NCI-H2107 treated with DMSO at 0.1 percent for 48 hours (cell line): ENCODE measurements at regions not wholly inside any gene's neighbourhood (a gene's known extent, or its start where the extent isn't known, plus 50 kb on each side); places are given as distances from the start of the nearest gene placed in this dataset.
"Not testable (repeated sequence)": the region's sequence is repeated elsewhere in the genome, so short reads cannot be mapped to it uniquely, and the experiment has no call there.

Experiments used
- DNase-seq: peaks from one replicate; lab custom pipeline; 2025; ENCODE audit not compliant: unreplicated experiment; lab: John Stamatoyannopoulos, UW

DNA sequence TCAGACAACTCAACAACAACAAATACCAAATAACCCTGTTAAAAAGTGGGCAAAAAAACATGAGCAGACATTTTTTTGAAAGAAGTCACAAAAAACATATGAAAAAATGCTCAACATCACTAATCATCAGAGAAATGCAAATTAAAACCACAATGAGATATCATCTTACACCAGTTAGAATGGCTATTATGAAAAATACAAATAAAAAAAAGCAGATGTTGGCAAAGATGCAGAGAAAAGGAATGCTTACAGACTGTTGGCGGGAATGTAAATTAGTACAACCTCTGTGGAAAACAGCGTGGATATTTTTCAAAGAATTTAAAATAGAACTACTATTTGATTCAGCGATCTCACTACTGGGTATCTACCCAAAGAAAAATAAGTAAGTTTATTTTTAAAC is 114.0 kb downstream of the SLC38A4 start:
- DNase-seq = no peak

DNA sequence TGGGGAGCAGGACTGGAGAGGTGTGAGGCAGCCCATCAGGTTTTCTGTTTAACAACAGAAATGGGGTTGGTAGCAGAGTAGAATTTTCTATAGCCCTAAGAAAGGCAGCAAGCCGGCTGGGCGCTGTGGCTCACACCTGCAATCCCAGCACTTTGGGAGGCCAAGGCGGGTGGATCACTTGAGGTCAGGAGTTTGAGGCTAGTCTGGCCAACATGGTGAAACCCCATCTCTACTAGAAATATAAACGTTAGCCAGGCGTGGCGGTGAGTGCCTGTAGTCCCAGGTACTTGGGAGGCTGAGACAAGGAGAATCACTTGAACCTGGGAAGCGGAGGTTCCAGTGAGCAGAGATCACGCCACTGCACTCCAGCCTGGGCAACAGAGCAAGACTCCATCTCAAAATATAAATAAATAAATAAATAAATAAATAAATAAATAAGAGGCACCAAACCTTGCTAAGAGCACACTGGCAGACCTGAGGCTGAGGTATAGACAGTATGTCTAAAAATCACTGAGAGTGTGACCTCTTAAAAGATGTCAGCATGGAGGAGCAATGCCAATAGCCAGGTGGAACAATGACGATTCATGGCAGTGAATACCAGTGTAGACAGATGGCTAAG is 115.6 kb downstream of the SLC38A4 start:
- no peak for DNase-seq

DNA sequence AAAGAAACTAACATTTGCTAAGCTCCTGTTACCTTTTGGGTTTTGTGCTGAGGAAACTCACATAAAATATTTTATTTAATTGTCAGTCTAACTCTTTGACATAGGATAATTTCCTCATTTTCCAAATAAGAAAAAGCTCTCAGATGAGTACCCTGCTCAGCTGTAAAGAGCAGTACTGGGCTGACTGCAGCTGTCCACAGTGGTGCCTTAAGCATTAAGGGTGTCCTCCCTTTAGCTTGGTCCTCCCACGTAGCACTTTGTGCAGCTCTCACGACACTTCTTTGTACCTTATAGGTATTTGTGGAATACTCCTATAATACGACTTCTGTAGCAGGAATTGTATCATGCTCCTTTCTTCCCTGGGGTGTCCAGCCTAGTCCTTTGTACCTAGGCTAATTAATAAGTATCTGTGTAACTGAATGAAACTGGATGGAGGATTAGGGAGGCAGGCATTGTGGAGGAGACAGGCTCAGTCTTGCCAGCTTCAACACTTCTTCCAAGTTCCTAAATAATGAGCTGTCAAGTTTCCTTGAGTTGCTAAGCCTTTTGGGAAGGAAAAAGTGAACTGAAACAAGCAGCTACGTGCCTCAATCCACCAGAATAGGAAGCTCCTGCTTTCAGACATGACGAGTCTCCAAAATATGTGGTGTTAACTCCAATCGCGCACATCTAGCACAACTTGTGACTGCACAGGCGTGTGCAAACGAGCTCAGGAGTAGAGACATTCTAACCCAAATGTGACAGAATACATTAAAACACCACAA is 123.0 kb downstream of the SLC38A4 start:
- no peak for DNase-seq

DNA sequence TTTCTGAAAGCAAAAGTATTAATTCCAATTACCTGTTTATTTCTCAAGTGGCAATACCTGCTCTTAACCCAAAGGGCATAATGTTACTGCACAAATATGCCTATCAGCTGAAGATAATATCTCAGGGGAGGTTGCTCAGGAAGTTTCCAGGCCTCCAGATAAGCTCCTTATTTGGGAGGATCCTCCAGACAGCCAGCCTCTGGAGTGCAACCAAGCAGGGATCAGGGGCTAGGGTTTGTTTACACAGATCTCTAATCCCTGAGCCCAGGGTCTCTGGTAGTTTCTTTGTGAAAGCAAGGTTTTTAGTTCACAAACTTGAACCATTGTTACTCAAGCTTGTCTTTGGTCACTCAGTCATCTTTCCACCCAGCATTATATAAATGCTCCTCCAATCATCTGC is 124.4 kb downstream of the SLC38A4 start:
- no peak for DNase-seq

DNA sequence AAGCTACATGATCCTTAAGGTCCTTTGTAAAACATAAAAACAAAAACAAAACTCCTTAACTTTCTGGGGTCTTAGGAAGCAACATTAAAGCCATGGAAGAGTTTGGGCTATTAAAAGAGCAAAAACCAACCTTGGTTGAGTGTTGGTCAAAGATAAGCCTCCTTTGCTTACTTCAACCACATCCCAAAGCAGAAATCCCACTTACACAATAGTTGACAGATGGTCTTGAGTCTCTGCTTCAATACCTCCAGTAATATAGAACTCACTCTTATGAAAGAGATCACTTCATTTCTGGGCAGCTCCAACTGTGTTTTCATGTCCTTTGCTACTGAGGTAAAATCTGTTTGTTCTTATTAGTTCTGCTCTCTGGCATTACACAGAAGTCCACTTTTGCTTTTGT is 125.8 kb downstream of the SLC38A4 start:
- no peak for DNase-seq

DNA sequence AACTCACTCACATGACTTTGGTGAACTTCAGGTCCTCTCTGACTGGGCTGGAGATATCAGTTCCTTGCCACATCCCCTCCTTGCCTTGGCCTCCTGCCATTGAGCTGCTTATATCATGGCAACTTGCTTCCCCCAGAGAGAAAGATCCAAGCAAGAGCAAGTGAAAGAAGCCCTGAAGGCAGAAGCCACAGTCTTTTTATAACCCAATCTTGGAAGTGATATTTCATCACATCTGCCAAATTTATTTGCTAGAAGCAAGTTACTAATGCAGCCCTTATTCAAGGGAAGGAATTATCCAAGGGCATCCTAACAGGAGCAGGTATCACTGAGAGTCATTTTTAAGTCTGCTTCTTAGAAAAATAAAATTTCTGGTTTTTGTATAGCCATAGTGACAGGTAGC is 127.8 kb downstream of the SLC38A4 start:
- DNase-seq = no peak

DNA sequence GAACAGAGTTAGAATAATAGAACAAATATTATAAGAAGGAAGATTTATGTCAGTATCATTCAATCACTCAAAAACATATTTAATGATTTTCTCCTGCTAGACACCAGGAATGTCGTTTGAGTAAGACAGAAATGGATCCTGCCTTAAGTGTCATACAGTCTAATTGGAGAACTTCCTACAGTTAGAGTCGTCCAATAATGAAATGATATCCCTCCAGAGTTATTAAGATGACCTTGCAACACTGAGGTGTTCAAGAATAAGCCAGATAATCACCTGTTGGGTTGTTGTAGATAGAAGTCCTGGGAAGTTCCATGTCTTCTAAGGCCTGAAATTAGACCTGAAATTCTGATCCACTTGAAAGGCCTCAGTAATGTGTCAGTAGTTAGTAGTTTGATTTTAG is 132.3 kb downstream of the SLC38A4 start:
- DNase-seq = no peak

DNA sequence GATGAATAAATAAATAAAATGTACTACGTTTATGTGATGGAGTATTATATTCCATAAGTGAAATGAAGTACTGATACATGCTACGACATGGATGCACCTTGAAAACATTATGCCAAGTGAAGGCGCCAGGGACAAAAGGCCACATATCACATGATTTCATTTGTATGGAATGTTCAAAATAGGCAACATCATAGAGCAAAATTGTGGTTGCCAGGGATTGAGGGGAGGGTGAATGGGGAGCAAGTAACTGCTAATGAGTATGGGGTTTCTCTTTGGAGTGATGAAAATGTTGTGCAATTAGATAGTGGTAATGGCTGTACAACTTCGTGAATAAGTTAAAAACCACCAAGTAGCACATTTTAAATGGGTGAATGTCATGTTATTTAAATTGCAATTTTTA is 132.8 kb downstream of the SLC38A4 start:
- DNase-seq = no peak

DNA sequence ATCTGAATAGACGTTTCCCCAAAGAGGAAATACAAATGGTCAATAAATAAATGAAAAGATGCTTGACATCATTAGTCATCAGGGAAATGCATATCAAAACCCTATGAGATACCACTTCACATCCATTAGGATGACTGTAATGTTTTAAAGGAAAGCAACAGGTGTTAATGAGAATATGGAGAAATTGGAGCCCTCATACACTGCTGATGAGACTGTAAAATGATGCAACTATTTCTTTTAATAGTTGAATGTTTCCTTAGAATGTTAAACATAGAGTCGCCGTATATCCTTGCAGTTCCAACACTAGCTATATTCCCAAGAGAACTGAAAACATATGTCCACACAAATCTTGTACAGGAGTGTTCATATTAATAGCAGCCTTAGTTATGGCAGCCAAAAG is 133.2 kb downstream of the SLC38A4 start:
- no peak for DNase-seq

DNA sequence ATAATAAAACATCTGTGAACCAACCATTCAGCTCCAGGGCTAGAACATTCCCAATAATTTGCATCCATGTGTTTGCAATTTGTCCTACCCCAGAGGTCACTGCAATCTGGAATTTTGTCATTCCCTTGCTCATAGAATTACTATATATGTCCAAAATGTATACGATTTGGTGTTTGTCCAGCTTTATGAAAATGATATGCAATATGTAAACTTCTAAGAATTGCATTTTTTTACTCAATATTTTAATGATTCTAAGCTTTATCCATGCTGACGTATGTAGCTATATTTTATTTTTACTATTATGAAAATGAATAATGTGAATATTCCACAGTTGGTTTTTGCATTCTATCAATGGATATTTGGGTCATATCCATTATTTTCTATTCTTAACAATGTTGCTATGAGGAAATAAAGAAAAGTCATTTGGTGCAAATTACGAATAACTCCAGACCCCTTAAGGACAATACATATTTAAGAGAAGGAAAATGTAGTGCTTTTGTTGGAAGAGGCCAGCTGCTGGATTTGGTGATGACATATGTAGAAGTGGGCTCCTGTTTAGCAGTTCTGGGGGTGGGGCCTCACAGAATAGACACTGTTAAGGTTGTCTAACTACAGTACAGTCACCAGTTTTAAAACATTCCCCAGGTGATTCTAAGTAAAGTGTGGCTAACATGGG is 139.4 kb downstream of the SLC38A4 start:
- no peak for DNase-seq

DNA sequence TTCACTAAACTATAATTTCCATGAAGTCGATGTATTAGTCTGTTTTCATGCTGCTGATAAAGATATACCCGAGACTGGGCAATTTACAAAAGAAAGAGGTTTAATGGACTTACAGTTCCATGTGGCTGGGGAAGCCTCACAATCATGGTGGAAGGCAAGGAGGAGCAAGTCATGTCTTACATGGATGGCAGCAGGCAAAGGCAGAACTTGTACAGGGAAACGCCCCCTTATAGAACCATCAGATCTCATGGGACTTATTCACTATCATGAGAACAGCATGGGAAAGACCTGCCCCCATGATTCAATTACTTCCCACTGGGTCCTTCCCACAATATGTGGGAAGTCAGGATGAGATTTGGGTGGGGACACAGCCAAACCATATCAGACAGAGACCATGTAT is 141.6 kb downstream of the SLC38A4 start:
- DNase-seq = not testable (repeated sequence)

DNA sequence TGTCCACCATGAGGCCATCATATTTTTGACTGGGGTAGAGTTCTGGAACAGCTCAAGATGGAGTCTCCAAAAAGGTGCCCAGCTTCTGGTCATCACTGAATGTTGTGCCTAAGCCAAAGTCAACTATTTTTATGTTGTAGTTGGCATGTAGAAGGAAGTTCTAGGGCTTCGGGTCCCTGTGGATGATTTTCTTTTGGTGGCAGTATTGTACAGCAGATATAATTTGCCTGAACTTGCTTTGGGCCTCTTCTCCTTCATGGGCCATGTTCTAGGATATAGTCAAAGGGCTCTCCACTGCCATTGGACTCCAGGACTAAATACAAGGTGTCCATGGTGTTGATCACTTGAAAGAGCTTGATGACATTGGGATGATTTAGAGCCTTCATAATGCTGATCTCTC is 143.6 kb downstream of the SLC38A4 start:
- no peak for DNase-seq

DNA sequence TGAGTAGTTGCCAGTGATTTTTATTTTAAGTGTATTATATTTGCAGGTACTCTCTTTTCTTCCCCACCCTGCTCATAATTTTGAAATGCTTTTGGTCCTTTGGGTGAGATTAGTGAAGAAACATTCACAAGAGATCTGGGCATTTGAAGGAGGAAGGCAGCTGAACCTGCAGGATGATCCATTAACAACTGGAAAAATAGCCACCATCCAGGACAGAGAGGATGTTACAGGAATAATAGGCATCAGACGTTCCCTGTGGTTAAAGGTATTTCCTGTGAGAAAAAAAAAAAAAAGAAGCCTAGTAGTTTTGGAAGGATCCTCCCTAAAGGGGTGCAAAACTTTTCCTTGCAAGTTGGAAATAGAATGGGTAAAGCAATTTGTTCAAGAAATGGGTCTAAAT is 145.3 kb downstream of the SLC38A4 start:
- no peak for DNase-seq

- DNase-seq = no peak
Measured at GRCh38 chr12:46679754-46680153, 146.0 kb downstream of the SLC38A4 start.

- DNase-seq = no peak
Measured at GRCh38 chr12:46678426-46678825, 147.4 kb downstream of the SLC38A4 start.

DNA sequence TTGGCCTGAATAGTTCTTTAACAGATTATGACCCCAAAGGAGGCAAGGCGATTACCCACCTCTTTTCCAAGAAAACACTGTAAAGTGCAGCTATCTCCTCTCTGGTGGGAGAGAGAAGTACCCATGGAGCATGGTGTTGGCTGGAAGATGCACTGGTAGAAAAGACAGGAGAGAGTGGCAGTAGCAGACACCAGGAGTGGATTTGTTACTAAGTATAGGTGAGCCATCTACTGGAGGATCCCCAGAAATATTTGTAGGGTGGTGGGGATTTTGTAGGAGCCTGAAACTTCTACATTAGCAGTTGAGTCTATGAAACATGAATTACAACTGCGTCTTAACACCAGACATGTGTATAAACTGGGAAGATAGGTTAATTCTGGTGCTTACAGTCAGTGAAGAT is 148.0 kb downstream of the SLC38A4 start:
- peak; percentile 8 for DNase-seq

DNA sequence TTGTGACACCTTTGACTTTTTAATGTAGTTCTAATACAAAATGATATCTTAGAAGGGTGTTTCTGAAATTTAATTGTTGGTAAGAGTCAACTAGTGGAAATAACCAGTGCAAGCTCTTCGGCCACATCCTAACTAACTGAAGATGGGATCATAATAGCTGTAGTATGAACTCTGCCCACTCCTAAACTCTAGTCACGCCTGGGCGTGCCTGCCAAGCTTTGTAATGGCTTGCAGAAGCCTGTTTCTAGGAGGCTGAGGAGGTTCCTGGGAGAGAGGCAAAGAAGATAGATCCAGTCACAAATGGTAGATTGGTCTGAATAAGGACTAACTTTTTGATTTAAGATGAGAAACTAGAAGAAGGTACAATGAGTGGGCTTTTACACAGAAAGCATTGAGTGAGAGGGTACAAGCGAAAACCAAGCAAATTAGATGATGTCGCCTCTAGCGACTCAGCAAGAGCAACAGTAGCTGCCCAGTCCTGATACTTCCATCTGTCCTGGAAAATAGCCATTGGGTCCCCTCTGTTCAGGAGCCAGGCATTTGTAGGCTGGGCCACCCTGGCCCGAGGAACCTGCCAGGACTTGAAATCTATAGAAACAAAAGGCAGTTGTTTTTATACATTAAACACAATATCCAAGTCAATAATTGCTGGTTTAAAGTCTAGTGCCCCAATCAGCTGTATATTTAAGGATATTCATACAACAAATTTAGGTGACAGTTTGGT is 148.8 kb downstream of the SLC38A4 start:
- no peak for DNase-seq

- DNase-seq = no peak
Measured at GRCh38 chr12:46676396-46676795, 149.4 kb downstream of the SLC38A4 start.

GRCh38 chr12:46675736-46676135 is 150.1 kb downstream of the SLC38A4 start:
- DNase-seq = peak; percentile 7

GRCh38 chr12:46674800-46675199 is 151.0 kb downstream of the SLC38A4 start:
- no peak for DNase-seq

DNA sequence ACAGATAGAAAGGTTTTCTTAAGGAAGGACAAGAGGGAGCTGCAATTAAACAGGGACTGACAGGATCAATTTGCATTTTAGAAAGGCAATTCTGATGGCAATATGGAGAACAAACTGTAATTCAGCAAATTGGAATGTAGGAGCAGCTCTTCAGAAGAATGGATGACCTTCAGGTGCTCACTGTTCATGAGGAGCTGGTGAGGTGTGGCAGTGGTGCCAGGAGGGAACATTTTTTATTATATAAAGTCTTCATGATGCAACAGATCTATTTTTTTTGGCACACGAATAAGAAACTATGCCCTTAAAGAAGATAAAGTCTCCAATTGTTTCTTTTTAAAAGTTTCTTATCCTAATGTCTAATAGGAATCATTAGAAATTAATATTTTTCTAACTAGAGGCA is 151.7 kb downstream of the SLC38A4 start:
- no peak for DNase-seq

DNA sequence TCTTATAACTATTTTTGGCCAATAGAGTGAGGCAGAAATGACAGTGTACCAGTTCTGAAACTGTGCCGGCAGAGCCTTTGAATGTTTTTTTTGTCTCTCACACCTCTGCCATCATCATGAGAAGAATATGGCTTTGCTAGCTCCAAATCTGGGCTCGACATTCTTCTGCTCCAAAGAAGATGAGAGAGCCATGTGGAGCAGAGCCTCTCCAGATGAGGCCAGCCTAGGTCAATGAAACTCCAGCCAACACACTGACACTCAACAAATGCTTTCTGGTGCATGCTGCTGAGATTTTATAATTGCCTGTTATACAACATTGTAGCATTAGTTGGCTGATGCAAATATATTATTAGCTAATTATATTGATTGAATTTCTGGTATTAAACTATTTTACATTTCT is 154.7 kb downstream of the SLC38A4 start:
- DNase-seq = no peak
